H1 (cell line): ENCODE measurements at regions not wholly inside any gene's neighbourhood (a gene's known extent, or its start where the extent isn't known, plus 50 kb on each side); places are given as distances from the start of the nearest gene placed in this dataset.

Source experiments
- CTCF ChIA-PET: fragments of 300-600 bp; sonication (Branson Sonifier 250); formaldehyde crosslinking; loops from one replicate; lab custom pipeline; 2021; ENCODE audit not compliant: partially characterized antibody; lab: Charles Lee
- POLR2A ChIA-PET: fragments of 300-600 bp; sonication (Branson Sonifier 250); formaldehyde crosslinking; loops from one replicate; lab custom pipeline; 2021; ENCODE audit warnings: inconsistent platforms; ENCODE audit not compliant: partially characterized antibody; lab: Charles Lee
- DNase-seq, 2 experiments: peaks; one replicate each; pipeline versions ENCODE4 v3.0.0 to v3.0.0-alpha.2; 2010 to 2022; ENCODE audit warnings: low spot score in 2 of 2, low read depth in 1 of 2, mixed read lengths in 1 of 2
- FAIRE-seq: peaks from 2 replicates; lab custom pipeline; 2011; peaks lifted over from hg19 to GRCh38; lab: Jason Lieb, UNC
- H2AFZ ChIP-seq: 2 replicates; pipeline ENCODE4 v1.8.1; 2012; ENCODE audit warnings: low read length, inconsistent platforms
- H2AK5ac ChIP-seq: 2 replicates; pipeline ENCODE4 v1.6.1; 2013; ENCODE audit warnings: low read depth, low read length
- H2BK120ac ChIP-seq: replicated peaks from 2 replicates; pipeline ENCODE3; 2013; ENCODE audit warnings: low read depth, low read length, inconsistent platforms
- H2BK12ac ChIP-seq: 2 replicates; pipeline ENCODE4 v1.6.1; 2013; ENCODE audit warnings: low read depth, low read length
- H2BK15ac ChIP-seq: 2 replicates; pipeline ENCODE4 v1.6.1; 2013; ENCODE audit warnings: low read length
- H2BK20ac ChIP-seq: 2 replicates; pipeline ENCODE4 v1.6.1; 2013; ENCODE audit warnings: low read length
- H2BK5ac ChIP-seq: 2 replicates; pipeline ENCODE4 v1.6.1; 2013; ENCODE audit warnings: low read depth, low read length
- H3K14ac ChIP-seq: 2 replicates; pipeline ENCODE4 v1.6.1; 2013; ENCODE audit warnings: inconsistent platforms; ENCODE audit not compliant: insufficient read length
- H3K18ac ChIP-seq: 2 replicates; pipeline ENCODE4 v1.6.1; 2013; ENCODE audit warnings: low read length; ENCODE audit errors: extremely low read depth
- H3K23ac ChIP-seq: 2 replicates; pipeline ENCODE4 v1.6.1; 2013; ENCODE audit warnings: inconsistent platforms; ENCODE audit not compliant: insufficient read length
- H3K23me2 ChIP-seq: 2 replicates; pipeline ENCODE4 v1.6.1; 2013; ENCODE audit warnings: low read depth, low read length
- H3K27ac ChIP-seq: 2 replicates; pipeline ENCODE4 v1.6.1; 2011; ENCODE audit warnings: low read depth, low read length, inconsistent platforms
- H3K27me3 ChIP-seq, 4 experiments: replicated peaks in 1 of 4; 1 replicate in 1 of 4; 2 replicates in 3 of 4; pipeline versions ENCODE4 v1.6.1 to v1.8.1; 2011 to 2013; ENCODE audit warnings: low read length in 3 of 4, mild to moderate bottlenecking in 3 of 4, inconsistent platforms in 2 of 4, mixed read lengths in 2 of 4, moderate library complexity in 1 of 4; ENCODE audit not compliant: control insufficient read depth in 3 of 4, insufficient read depth in 3 of 4; ENCODE audit errors: extremely low read depth in 1 of 4
- H3K36me3 ChIP-seq, 4 experiments: 2 replicates each; pipeline versions ENCODE4 v1.6.1 to v1.8.1; 2011 to 2013; ENCODE audit warnings: mild to moderate bottlenecking in 4 of 4, low read length in 3 of 4, moderate library complexity in 2 of 4, control low read depth in 1 of 4, inconsistent platforms in 1 of 4; ENCODE audit not compliant: insufficient read depth in 4 of 4, control insufficient read depth in 2 of 4
- H3K4ac ChIP-seq: replicated peaks from 2 replicates; pipeline ENCODE3; 2013; ENCODE audit warnings: low read length, low read depth, mixed read lengths, inconsistent platforms; ENCODE audit not compliant: insufficient read length
- H3K4me1 ChIP-seq, 4 experiments: replicated peaks in 1 of 4; 1 replicate in 1 of 4; 2 replicates in 3 of 4; pipeline versions ENCODE4 v1.6.1 to v1.8.1; 2011 to 2013; ENCODE audit warnings: low read length in 3 of 4, inconsistent platforms in 2 of 4, mixed read lengths in 1 of 4; ENCODE audit not compliant: insufficient read depth in 4 of 4, control insufficient read depth in 3 of 4
- H3K4me2 ChIP-seq, 2 experiments: 2 replicates each; pipeline versions ENCODE4 v1.6.1 to v1.8.1; 2011 to 2013; ENCODE audit warnings: low read depth in 2 of 2, low read length in 2 of 2, control low read depth in 1 of 2, inconsistent platforms in 1 of 2, mild to moderate bottlenecking in 1 of 2; ENCODE audit not compliant: insufficient read depth in 1 of 2
- H3K4me3 ChIP-seq, 4 experiments: fragments of 200-600, 300-600 bp in 1 of 4; sonication (generic), shearing (Covaris generic), sonication (Bioruptor Twin) in 1 of 4; 2 replicates each; pipeline versions ENCODE4 v1.5.1 to v1.8.1; 2011 to 2016; ENCODE audit warnings: low read length in 4 of 4, low read depth in 3 of 4, control low read depth in 2 of 4, inconsistent platforms in 2 of 4, mild to moderate bottlenecking in 2 of 4, mixed read lengths in 1 of 4, moderate library complexity in 1 of 4; ENCODE audit not compliant: insufficient read depth in 2 of 4; ENCODE audit errors: extremely low read depth in 1 of 4
- H3K56ac ChIP-seq: replicated peaks from 2 replicates; pipeline ENCODE3; 2013; ENCODE audit warnings: low read depth, mild to moderate bottlenecking, mixed read lengths, low read length, inconsistent platforms; ENCODE audit not compliant: insufficient read length
- H3K79me1 ChIP-seq: 2 replicates; pipeline ENCODE4 v1.6.1; 2013; ENCODE audit warnings: low read depth, low read length, control low read depth
- H3K79me2 ChIP-seq, 2 experiments: 2 replicates each; pipeline versions ENCODE4 v1.6.1 to v1.8.1; 2012 to 2013; ENCODE audit warnings: low read length in 2 of 2, mild to moderate bottlenecking in 2 of 2, inconsistent platforms in 1 of 2; ENCODE audit not compliant: insufficient read depth in 2 of 2, control insufficient read depth in 1 of 2
- H3K9ac ChIP-seq, 4 experiments: replicated peaks in 1 of 4; 1 replicate in 1 of 4; 2 replicates in 3 of 4; pipeline versions ENCODE4 v1.6.1 to v1.8.1; 2011 to 2013; ENCODE audit warnings: low read depth in 3 of 4, low read length in 3 of 4, control low read depth in 2 of 4, mild to moderate bottlenecking in 2 of 4, moderate library complexity in 2 of 4, inconsistent platforms in 1 of 4; ENCODE audit errors: extremely low read depth in 1 of 4
- H3K9me3 ChIP-seq, 2 experiments: 2 replicates each; pipeline versions ENCODE4 v1.6.1 to v1.8.1; 2012 to 2013; ENCODE audit warnings: mild to moderate bottlenecking in 2 of 2, moderate library complexity in 2 of 2, control low read depth in 1 of 2, inconsistent platforms in 1 of 2, low read depth in 1 of 2, low read length in 1 of 2, mixed read lengths in 1 of 2; ENCODE audit not compliant: insufficient read depth in 2 of 2
- H4K20me1 ChIP-seq, 2 experiments: replicated peaks in 1 of 2; 2 replicates each; pipeline versions ENCODE3 to v1.8.1; 2011 to 2013; ENCODE audit warnings: inconsistent platforms in 2 of 2, low read length in 2 of 2, mild to moderate bottlenecking in 1 of 2; ENCODE audit not compliant: insufficient read depth in 2 of 2, control insufficient read depth in 1 of 2
- H4K5ac ChIP-seq: 2 replicates; pipeline ENCODE4 v1.6.1; 2013; ENCODE audit warnings: low read length, low read depth, mixed read lengths, inconsistent platforms; ENCODE audit not compliant: insufficient read length
- H4K8ac ChIP-seq: 2 replicates; pipeline ENCODE4 v1.8.0; 2013; ENCODE audit warnings: mild to moderate bottlenecking, moderate library complexity, low read length, inconsistent platforms; ENCODE audit not compliant: insufficient read depth; ENCODE audit errors: extremely low read depth
- H4K91ac ChIP-seq: replicated peaks from 2 replicates; pipeline ENCODE3; 2013; ENCODE audit warnings: low read length, mixed read lengths, inconsistent platforms; ENCODE audit not compliant: insufficient read length
- CBX8 ChIP-seq: fragments of 300-800, 300-1000 bp; sonication (generic); IDR thresholded peaks from 2 replicates; pipeline ENCODE4 v1.7.1; 2016; ENCODE audit warnings: low read depth, low read length, borderline replicate concordance
- CREB1 ChIP-seq: IDR thresholded peaks from 2 replicates; pipeline ENCODE4 v1.6.1; 2012; ENCODE audit warnings: inconsistent platforms
- EZH2 ChIP-seq: fragments of 200-600 bp; sonication (generic); IDR thresholded peaks from 2 replicates; pipeline ENCODE4 v1.7.1; 2012; ENCODE audit warnings: low read depth, mild to moderate bottlenecking, moderate library complexity, low read length, inconsistent platforms; ENCODE audit not compliant: severe bottlenecking
- JUN ChIP-seq: IDR thresholded peaks from 2 replicates; pipeline ENCODE4 v1.6.1; 2011; ENCODE audit warnings: low read depth, mild to moderate bottlenecking, improper control_type of control experiment, low read length
- JUND ChIP-seq: IDR thresholded peaks from 2 replicates; pipeline ENCODE4 v1.6.1; 2011; ENCODE audit warnings: mild to moderate bottlenecking, improper control_type of control experiment, low read length
- KDM4A ChIP-seq: IDR thresholded peaks from one replicate; pipeline ENCODE4 v1.7.1; 2012; ENCODE audit warnings: low read depth, mild to moderate bottlenecking, moderate library complexity, low read length, inconsistent platforms; ENCODE audit not compliant: severe bottlenecking
- NANOG ChIP-seq: IDR thresholded peaks from 2 replicates; pipeline ENCODE4 v1.6.1; 2011; ENCODE audit warnings: low read length, low read depth, mild to moderate bottlenecking, inconsistent platforms; ENCODE audit not compliant: insufficient read depth, poor library complexity, severe bottlenecking
- RAD21 ChIP-seq, 2 experiments: IDR thresholded peaks in 1 of 2; conservative IDR thresholded peaks in 1 of 2; 2 replicates each; pipeline ENCODE4 v1.6.1; 2011; ENCODE audit warnings: low read depth in 2 of 2, low read length in 2 of 2, improper control_type of control experiment in 1 of 2, inconsistent platforms in 1 of 2, mild to moderate bottlenecking in 1 of 2, moderate library complexity in 1 of 2
- RBBP5 ChIP-seq: IDR thresholded peaks from 2 replicates; pipeline ENCODE4 v1.7.1; 2012; ENCODE audit warnings: low read depth, mild to moderate bottlenecking, inconsistent platforms, low read length, moderate library complexity, borderline replicate concordance
- SP1 ChIP-seq: IDR thresholded peaks from 2 replicates; pipeline ENCODE4 v1.6.1; 2011; ENCODE audit warnings: low read depth, low read length
- SUZ12 ChIP-seq: fragments of 200-600 bp; sonication (generic); IDR thresholded peaks from 2 replicates; pipeline ENCODE4 v1.6.1; 2012; ENCODE audit warnings: mild to moderate bottlenecking, inconsistent platforms, low read length, moderate library complexity, mixed read lengths
- TEAD4 ChIP-seq: IDR thresholded peaks from 2 replicates; pipeline ENCODE4 v1.6.1; 2012; ENCODE audit warnings: low read depth, low read length, inconsistent platforms, mixed read lengths
- WGBS, 2 experiments: shearing (Covaris generic) in 1 of 2; methylation state at CpG; one replicate each; pipeline versions ENCODE4 v1.1.6 to v1.1.7; 2013 to 2015; ENCODE audit warnings: low lambda C conversion rate in 2 of 2, mixed read lengths in 2 of 2, inconsistent platforms in 1 of 2, low coverage in 1 of 2, missing lambda C conversion rate in 1 of 2; ENCODE audit not compliant: insufficient replicate concordance in 2 of 2, insufficient coverage in 1 of 2, insufficient read length in 1 of 2; ENCODE audit errors: extremely low coverage in 1 of 2, missing lambda C conversion rate in 1 of 2; 5-methylcytosine and 5-hydroxymethylcytosine counted together
- TF ChIP-seq, protein P1 (sequence below): IDR thresholded peaks from 2 replicates; pipeline ENCODE4 v1.6.1; 2012; ENCODE audit warnings: low read length, inconsistent platforms

DNA sequence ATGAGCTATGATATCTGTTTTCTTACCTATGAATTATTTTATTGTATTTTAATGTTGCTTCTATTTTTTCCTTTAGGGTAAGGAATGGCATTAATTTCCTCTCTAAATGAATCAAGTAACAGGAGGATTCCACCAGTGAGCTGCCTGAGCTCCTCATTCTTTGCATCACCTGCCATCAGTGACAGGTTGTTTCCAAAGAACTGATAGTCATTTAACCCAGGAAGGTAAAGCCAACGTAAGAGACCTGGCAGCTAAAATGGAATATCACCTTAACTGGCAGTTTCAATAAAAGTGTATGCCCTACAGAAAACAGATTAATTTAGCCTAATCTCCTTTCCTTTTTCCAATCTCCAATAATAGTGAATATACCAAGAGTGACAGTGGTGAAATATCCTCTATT, 812.0 kb downstream of the SLITRK5 start:
- Histone ChIP-seq H2BK20ac (no peak overlapping the region), H3K27me3 (no peaks in the 10 kb centered on the region), H4K5ac (no peak overlapping the region), H3K9me3 (peaks cover 8 to 11% of the 10 kb centered on the region in 2 experiments; a peak in 3 of 4 replicates), H3K14ac (no peak overlapping the region), H2BK120ac (no peak overlapping the region), H2AFZ (no peak overlapping the region), H3K79me1 (no peaks in the 10 kb centered on the region), H4K20me1 (no peaks in the 10 kb centered on the region), H4K8ac (no peak overlapping the region), H3K79me2 (no peaks in the 10 kb centered on the region), H3K23ac (no peak overlapping the region), H2BK15ac (no peak overlapping the region), H3K4me3 (no peak overlapping the region), H3K56ac (no peak overlapping the region), H3K27ac (no peak overlapping the region), H3K18ac (no peak overlapping the region), H2BK12ac (no peak overlapping the region), H3K4ac (no peak overlapping the region), H2AK5ac (no peak overlapping the region), H2BK5ac (no peak overlapping the region), H3K36me3 (no peaks in the 10 kb centered on the region; a peak in 1 of 8 replicates), H3K4me2 (no peak overlapping the region), H4K91ac (no peak overlapping the region), H3K4me1 (peaks cover 0 to 2% (median 0%) of the 10 kb centered on the region in 4 experiments; a peak in 1 of 7 replicates), H3K23me2 (no peaks in the 10 kb centered on the region), H3K9ac (no peak overlapping the region)
- WGBS, 2 experiments, result 89% methylated on average over 1 of the region's 1 CpG; no CpG with 5 or more reads in 1 of the 2 experiments
- CTCF ChIA-PET, result no interaction called here
- no peak for FAIRE-seq
- POLR2A ChIA-PET, result no interaction called here
- DNase-seq, result no peak
- TF ChIP-seq JUND (no peak), JUN (no peak), TEAD4 (no peak), SP1 (no peak), RAD21 (IDR thresholded peaks at IDR 0.05 in 1 of 2, conservative IDR thresholded peaks at IDR 0.05 in 1 of 2; ENCODE audit: low read depth in 2 of 2, low read length in 2 of 2) (no peak), CBX8 (no peak), EZH2 (no peak), SUZ12 (no peak), RBBP5 (no peak), NANOG (no peak), KDM4A (no peak), CREB1 (no peak)
- TF ChIP-seq, protein P1, sequence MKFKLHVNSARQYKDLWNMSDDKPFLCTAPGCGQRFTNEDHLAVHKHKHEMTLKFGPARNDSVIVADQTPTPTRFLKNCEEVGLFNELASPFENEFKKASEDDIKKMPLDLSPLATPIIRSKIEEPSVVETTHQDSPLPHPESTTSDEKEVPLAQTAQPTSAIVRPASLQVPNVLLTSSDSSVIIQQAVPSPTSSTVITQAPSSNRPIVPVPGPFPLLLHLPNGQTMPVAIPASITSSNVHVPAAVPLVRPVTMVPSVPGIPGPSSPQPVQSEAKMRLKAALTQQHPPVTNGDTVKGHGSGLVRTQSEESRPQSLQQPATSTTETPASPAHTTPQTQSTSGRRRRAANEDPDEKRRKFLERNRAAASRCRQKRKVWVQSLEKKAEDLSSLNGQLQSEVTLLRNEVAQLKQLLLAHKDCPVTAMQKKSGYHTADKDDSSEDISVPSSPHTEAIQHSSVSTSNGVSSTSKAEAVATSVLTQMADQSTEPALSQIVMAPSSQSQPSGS, result no peak
